NCI-H2227 treated with DMSO at 0.1 percent for 48 hours (cell line): ENCODE measurements at regions not wholly inside any gene's neighbourhood (a gene's known extent, or its start where the extent isn't known, plus 50 kb on each side); places are given as distances from the start of the nearest gene placed in this dataset.
"Not testable (repeated sequence)": the region's sequence is repeated elsewhere in the genome, so short reads cannot be mapped to it uniquely, and the experiment has no call there.

Source experiments
- DNase-seq: peaks from one replicate; lab custom pipeline; 2025; lab: John Stamatoyannopoulos, UW

- DNase-seq = no peak
These were observed 321.5 kb upstream of the NRP1 start for GRCh38 chr10:33655921-33656320.

- DNase-seq = no peak
These were observed 320.8 kb upstream of the NRP1 start for GRCh38 chr10:33655165-33655815.

- no peak for DNase-seq
These were observed 319.3 kb upstream of the NRP1 start for GRCh38 chr10:33653584-33654367.

- DNase-seq = no peak
These were observed 318.4 kb upstream of the NRP1 start for GRCh38 chr10:33652870-33653269.

- DNase-seq = not testable (repeated sequence)
These were observed 315.7 kb upstream of the NRP1 start for GRCh38 chr10:33650131-33650530.

- DNase-seq = no peak
These were observed 308.6 kb upstream of the NRP1 start for GRCh38 chr10:33643042-33643441.

- DNase-seq = no peak
These were observed 304.4 kb upstream of the NRP1 start for GRCh38 chr10:33638891-33639290.

GRCh38 chr10:33638374-33638773, 303.9 kb upstream of the NRP1 start:
- DNase-seq = no peak

GRCh38 chr10:33635967-33636515, 301.6 kb upstream of the NRP1 start:
- no peak for DNase-seq

- no peak for DNase-seq
These were observed 298.0 kb upstream of the NRP1 start for GRCh38 chr10:33632432-33632831.

GRCh38 chr10:33631991-33632390, 297.5 kb upstream of the NRP1 start:
- no peak for DNase-seq

GRCh38 chr10:33630761-33631160, 296.3 kb upstream of the NRP1 start:
- no peak for DNase-seq

GRCh38 chr10:33627611-33628010, 293.1 kb upstream of the NRP1 start:
- DNase-seq = no peak

- no peak for DNase-seq
These were observed 292.5 kb upstream of the NRP1 start for GRCh38 chr10:33626798-33627466.

- no peak for DNase-seq
These were observed 289.2 kb upstream of the NRP1 start for GRCh38 chr10:33623669-33624068.

GRCh38 chr10:33621101-33621500, 286.6 kb upstream of the NRP1 start:
- DNase-seq = no peak

- no peak for DNase-seq
These were observed 283.7 kb upstream of the NRP1 start for GRCh38 chr10:33618196-33618595.

- no peak for DNase-seq
These were observed 283.1 kb upstream of the NRP1 start for GRCh38 chr10:33617381-33618080.

GRCh38 chr10:33616956-33617355, 282.5 kb upstream of the NRP1 start:
- DNase-seq = no peak

- no peak for DNase-seq
These were observed 278.1 kb upstream of the NRP1 start for GRCh38 chr10:33612551-33612950.

- no peak for DNase-seq
These were observed 277.6 kb upstream of the NRP1 start for GRCh38 chr10:33612116-33612515.

GRCh38 chr10:33611423-33611822, 277.0 kb upstream of the NRP1 start:
- no peak for DNase-seq
